ENCODE measurements at regions not wholly inside any gene's neighbourhood (a gene's known extent, or its start where the extent isn't known, plus 50 kb on each side); places are given as distances from the start of the nearest gene placed in this dataset.

DNA sequence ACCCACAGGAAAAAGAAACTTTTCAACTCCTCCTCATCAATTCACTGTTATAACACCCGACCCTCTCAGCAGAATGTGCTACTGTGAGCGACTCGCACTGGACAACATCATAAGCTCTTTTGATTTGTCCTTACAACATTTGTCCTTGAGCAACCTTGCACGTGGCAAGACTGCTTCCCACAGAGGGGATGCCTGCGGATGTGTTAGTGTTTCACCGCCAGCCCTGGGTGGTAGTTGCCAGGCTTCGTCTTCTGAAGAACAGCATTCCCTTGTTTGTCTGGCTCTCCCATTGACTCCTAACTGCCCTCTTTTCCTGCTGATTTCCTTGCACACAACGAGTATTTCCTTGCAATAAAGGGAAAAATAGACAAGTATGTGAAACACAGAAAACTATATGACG is 111.4 kb upstream of the SLC7A1 start:
- TF ChIP-seq, protein P1, sequence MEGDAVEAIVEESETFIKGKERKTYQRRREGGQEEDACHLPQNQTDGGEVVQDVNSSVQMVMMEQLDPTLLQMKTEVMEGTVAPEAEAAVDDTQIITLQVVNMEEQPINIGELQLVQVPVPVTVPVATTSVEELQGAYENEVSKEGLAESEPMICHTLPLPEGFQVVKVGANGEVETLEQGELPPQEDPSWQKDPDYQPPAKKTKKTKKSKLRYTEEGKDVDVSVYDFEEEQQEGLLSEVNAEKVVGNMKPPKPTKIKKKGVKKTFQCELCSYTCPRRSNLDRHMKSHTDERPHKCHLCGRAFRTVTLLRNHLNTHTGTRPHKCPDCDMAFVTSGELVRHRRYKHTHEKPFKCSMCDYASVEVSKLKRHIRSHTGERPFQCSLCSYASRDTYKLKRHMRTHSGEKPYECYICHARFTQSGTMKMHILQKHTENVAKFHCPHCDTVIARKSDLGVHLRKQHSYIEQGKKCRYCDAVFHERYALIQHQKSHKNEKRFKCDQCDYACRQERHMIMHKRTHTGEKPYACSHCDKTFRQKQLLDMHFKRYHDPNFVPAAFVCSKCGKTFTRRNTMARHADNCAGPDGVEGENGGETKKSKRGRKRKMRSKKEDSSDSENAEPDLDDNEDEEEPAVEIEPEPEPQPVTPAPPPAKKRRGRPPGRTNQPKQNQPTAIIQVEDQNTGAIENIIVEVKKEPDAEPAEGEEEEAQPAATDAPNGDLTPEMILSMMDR (IDR thresholded peaks at IDR 0.05; ENCODE audit: low read depth, low read length, missing control alignments): no peak
- in situ Hi-C loops (cut with HindIII; ENCODE audit: low pct_ligation_motif_present, low sequenced_read_pairs): no loop called here

DNA sequence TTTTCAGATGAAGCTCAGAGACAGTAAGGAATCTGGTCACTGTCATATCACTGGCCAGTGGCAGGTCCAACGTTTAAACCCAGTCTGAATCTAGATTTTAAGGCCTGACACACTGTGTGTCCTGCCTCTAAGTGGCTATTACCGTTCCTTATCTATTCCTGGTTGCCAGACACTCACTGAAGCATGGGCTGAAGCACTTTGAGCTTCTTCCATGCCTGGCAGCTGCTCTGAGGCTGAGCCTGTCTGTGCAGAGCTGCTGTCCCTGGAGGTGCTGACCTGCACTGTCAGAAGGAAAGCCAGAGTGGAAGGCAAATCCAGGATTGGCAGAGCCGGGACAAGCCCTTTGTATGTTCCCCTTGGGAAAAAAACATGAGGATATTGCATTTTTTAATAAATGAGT is 109.2 kb upstream of the SLC7A1 start:
- H3K27ac ChIP-seq: no peak overlapping the region
- TF ChIP-seq, protein P1 (IDR thresholded peaks at IDR 0.05; ENCODE audit: low read depth, low read length, missing control alignments): no peak
- no peaks in the 10 kb centered on the region for H3K27me3 ChIP-seq (replicated peaks)
- H3K4me3 ChIP-seq (ENCODE audit: low read depth, low read length): no peak overlapping the region
- DNase-seq: peak; percentile 22
- in situ Hi-C loops (cut with HindIII; ENCODE audit: low pct_ligation_motif_present, low sequenced_read_pairs): no loop called here
- H3K36me3 ChIP-seq (replicated peaks): no peaks in the 10 kb centered on the region

More for the DNA sequence above, 111.4 kb upstream of the SLC7A1 start:
- Histone ChIP-seq H3K27me3 (replicated peaks) (no peaks in the 10 kb centered on the region), H3K4me3 (ENCODE audit: low read depth, low read length) (no peak overlapping the region), H3K27ac (no peak overlapping the region), H3K36me3 (replicated peaks) (no peaks in the 10 kb centered on the region)
- no peak for DNase-seq

DNA sequence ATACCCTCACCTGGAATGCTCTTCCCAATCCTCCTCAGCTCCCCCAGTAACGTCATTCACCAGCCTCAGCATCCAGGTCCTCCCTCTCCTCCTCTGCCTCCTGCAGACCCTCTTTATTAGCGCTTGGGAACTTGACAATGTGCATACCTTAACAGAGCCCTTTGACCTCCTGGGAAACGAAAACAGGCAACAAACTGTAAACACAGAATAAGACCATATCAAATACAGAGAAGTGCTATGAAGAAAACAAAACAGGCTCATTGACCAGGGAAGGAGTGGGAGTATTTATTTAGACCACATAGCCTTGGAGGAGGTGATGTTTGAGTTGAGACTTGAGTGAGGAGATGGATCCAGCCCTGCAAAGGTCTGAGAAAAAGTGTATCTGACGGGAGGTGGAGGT is 107.9 kb upstream of the SLC7A1 start:
- in situ Hi-C loops (cut with HindIII; ENCODE audit: low pct_ligation_motif_present, low sequenced_read_pairs): no loop called here
- Histone ChIP-seq H3K36me3 (replicated peaks) (no peaks in the 10 kb centered on the region), H3K27ac (peak overlapping the region; percentile 50), H3K4me3 (ENCODE audit: low read depth, low read length) (no peak overlapping the region), H3K27me3 (replicated peaks) (no peaks in the 10 kb centered on the region)
- DNase-seq: no peak
- TF ChIP-seq, protein P1 (IDR thresholded peaks at IDR 0.05; ENCODE audit: low read depth, low read length, missing control alignments): no peak

DNA sequence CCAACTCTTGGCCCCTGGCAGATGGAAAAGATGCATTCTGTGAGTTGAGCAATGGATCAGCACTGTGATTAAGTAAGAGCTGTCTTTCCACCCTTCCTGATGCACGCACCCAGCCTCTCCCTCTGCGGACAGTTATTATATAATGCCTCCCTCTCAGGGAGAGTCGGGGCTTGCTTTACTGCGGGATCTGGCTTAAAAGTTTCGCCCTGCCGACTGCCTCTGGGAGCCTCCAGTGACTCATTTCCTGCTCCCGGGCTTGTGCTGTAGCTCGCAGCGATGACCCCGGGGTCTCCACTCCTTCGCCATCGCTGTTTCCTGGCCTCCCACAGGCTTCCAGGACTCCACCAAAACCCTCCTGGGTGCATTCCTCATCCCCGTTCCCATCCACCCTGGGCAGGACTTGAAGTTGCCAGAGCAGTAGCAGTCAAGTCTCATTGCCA is 107.4 kb upstream of the SLC7A1 start:
- peak overlapping the region; percentile 50 for H3K27ac ChIP-seq
- TF ChIP-seq, protein P1 (IDR thresholded peaks at IDR 0.05; ENCODE audit: low read depth, low read length, missing control alignments): no peak
- H3K27me3 ChIP-seq (replicated peaks): no peaks in the 10 kb centered on the region
- peak overlapping the region; percentile 15 for H3K4me3 ChIP-seq (ENCODE audit: low read depth, low read length)
- in situ Hi-C loops (cut with HindIII; ENCODE audit: low pct_ligation_motif_present, low sequenced_read_pairs): no loop called here
- no peaks in the 10 kb centered on the region for H3K36me3 ChIP-seq (replicated peaks)
- peak; percentile 92 for DNase-seq

DNA sequence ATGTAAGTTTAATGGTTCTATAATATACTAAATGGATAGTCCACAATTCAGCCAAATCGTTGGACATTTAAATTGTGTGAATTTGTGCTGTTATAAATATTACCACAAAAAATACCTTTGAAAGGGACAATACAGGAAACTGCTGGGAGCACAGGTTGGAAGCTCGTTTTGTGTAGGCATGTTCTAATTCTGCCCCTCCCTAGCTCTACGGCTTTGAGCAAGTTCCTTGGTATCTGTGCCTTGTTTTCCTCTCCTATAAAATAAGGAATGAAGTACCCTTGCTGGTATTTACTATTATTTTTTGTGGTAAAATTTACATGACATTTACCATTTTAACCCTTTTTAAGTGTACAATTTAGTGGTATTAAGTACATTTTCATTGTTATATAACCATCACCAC is 102.6 kb upstream of the SLC7A1 start:
- Histone ChIP-seq H3K27me3 (replicated peaks) (no peaks in the 10 kb centered on the region), H3K27ac (no peak overlapping the region), H3K4me3 (ENCODE audit: low read depth, low read length) (no peak overlapping the region), H3K36me3 (replicated peaks) (no peaks in the 10 kb centered on the region)
- DNase-seq: no peak
- in situ Hi-C loops (cut with HindIII; ENCODE audit: low pct_ligation_motif_present, low sequenced_read_pairs): no loop called here
- TF ChIP-seq, protein P1 (IDR thresholded peaks at IDR 0.05; ENCODE audit: low read depth, low read length, missing control alignments): no peak

DNA sequence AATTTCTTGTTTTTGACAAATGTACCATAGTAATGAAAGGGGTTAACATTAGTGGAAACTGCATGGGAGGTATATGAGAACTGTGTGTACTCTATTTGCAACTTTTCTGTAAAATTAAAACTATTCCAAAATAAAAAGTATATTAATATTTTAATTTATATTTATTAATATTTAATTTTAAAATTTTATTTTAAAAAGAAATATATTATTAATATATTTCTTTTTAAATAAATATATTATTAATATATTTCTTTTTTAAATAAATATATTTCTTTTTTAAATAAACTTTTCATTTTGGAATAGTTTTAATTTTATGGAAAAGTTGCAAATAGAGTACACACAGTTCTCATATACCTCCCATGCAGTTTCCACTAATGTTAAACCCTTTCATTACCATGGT is 101.1 kb upstream of the SLC7A1 start:
- H3K27ac ChIP-seq: no peak overlapping the region
- no peaks in the 10 kb centered on the region for H3K27me3 ChIP-seq (replicated peaks)
- in situ Hi-C loops (cut with HindIII; ENCODE audit: low pct_ligation_motif_present, low sequenced_read_pairs): no loop called here
- TF ChIP-seq, protein P1 (IDR thresholded peaks at IDR 0.05; ENCODE audit: low read depth, low read length, missing control alignments): no peak
- no peak for DNase-seq
- no peak overlapping the region for H3K4me3 ChIP-seq (ENCODE audit: low read depth, low read length)
- no peaks in the 10 kb centered on the region for H3K36me3 ChIP-seq (replicated peaks)
